Activated B cell treated with CpG ODN at 0.5 μM for 24 hours (primary cell): ENCODE measurements at regions not wholly inside any gene's neighbourhood (a gene's known extent, or its start where the extent isn't known, plus 50 kb on each side); places are given as distances from the start of the nearest gene placed in this dataset.

Experiments used
- ATAC-seq: fragments of 200-7000 bp; cut with Tn5 transposase; one replicate; pipeline ENCODE4 v1.10.0; 2021; ENCODE audit warnings: low read depth, mild to moderate bottlenecking, moderate library complexity
- CTCF ChIA-PET: fragments of 350-600 bp; sonication (Branson Sonifier 250); formaldehyde crosslinking; loops from one replicate; lab custom pipeline; 2021; ENCODE audit warnings: antibody characterized with exemption; lab: Charles Lee
- POLR2A ChIA-PET: fragments of 350-600 bp; sonication (Branson Sonifier 250); formaldehyde crosslinking; loops from one replicate; lab custom pipeline; 2021; ENCODE audit warnings: antibody characterized with exemption; lab: Charles Lee
- DNase-seq: peaks from one replicate; pipeline ENCODE4 v3.0.0; 2022
- H3K27ac Mint-ChIP-seq: one replicate; pipeline ENCODE4 v1.8.0; 2020; ENCODE audit warnings: mixed read lengths
- H3K27me3 Mint-ChIP-seq: one replicate; pipeline ENCODE4 v1.8.0; 2021; ENCODE audit warnings: mixed read lengths
- H3K36me3 Mint-ChIP-seq: one replicate; pipeline ENCODE4 v1.8.0; 2021; ENCODE audit warnings: low read depth, mixed read lengths
- H3K4me1 Mint-ChIP-seq: one replicate; pipeline ENCODE4 v1.8.0; 2021; ENCODE audit warnings: mixed read lengths
- H3K4me3 Mint-ChIP-seq: one replicate; pipeline ENCODE4 v1.8.0; 2020; ENCODE audit warnings: mild to moderate bottlenecking, mixed read lengths
- H3K9me3 Mint-ChIP-seq: one replicate; pipeline ENCODE4 v1.8.0; 2020; ENCODE audit warnings: mixed read lengths
- CTCF ChIP-seq: fragments of 200-600 bp; IDR thresholded peaks from one replicate; pipeline ENCODE4 v1.8.0; 2022; ENCODE audit warnings: antibody characterized with exemption, mild to moderate bottlenecking
- intact Hi-C: fragments of 100-400 bp; cut with micrococcal nuclease; formaldehyde crosslinking; loops from one replicate; pipeline ENCODE4 v1.15.1; 2024

- H3K27me3 Mint-ChIP-seq = no peaks in the 10 kb centered on the region
- DNase-seq = no peak
- no peak for ATAC-seq
- no peak for TF ChIP-seq CTCF
- H3K4me1 Mint-ChIP-seq = peaks cover 6% of the 10 kb centered on the region
- no peaks in the 10 kb centered on the region for H3K36me3 Mint-ChIP-seq
- ChIA-PET CTCF (interaction anchor here (1.8 kb wide), 1 partner anchor 9 kb away, joined by 6 read pairs; no protein-coding TSS in a partner anchor), POLR2A (no interaction called here)
- H3K9me3 Mint-ChIP-seq = no peaks in the 10 kb centered on the region
- H3K4me3 Mint-ChIP-seq = no peak overlapping the region
- intact Hi-C loops = no loop called here
- no peak overlapping the region for H3K27ac Mint-ChIP-seq
These were observed 73.8 kb upstream of the CD2AP start for GRCh38 chr6:47403801-47404200.

- ChIA-PET CTCF (interaction anchor here (1.8 kb wide), 1 partner anchor 9 kb away, joined by 6 read pairs; no protein-coding TSS in a partner anchor), POLR2A (no interaction called here)
- intact Hi-C loops = no loop called here
- Mint-ChIP-seq H3K4me3 (no peak overlapping the region), H3K27ac (no peak overlapping the region), H3K36me3 (no peaks in the 10 kb centered on the region), H3K27me3 (no peaks in the 10 kb centered on the region), H3K4me1 (peaks cover 6% of the 10 kb centered on the region), H3K9me3 (no peaks in the 10 kb centered on the region)
- DNase-seq (no peak), ATAC-seq (no peak)
- TF ChIP-seq CTCF = no peak
These were observed 73.2 kb upstream of the CD2AP start for GRCh38 chr6:47404435-47404834.

GRCh38 chr6:47405273-47405672 is 72.3 kb upstream of the CD2AP start:
- no peak for TF ChIP-seq CTCF
- DNase-seq = no peak
- peaks cover 6% of the 10 kb centered on the region for H3K4me1 Mint-ChIP-seq
- ChIA-PET POLR2A (no interaction called here), CTCF (interaction anchor here (1.8 kb wide), 1 partner anchor 8 kb away, joined by 6 read pairs; no protein-coding TSS in a partner anchor)
- H3K27me3 Mint-ChIP-seq = no peaks in the 10 kb centered on the region
- intact Hi-C loops = no loop called here
- H3K9me3 Mint-ChIP-seq = no peaks in the 10 kb centered on the region
- H3K36me3 Mint-ChIP-seq = no peaks in the 10 kb centered on the region
- no peak overlapping the region for H3K4me3 Mint-ChIP-seq
- ATAC-seq = no peak
- no peak overlapping the region for H3K27ac Mint-ChIP-seq

GRCh38 chr6:47407300-47408281 is 70.0 kb upstream of the CD2AP start:
- Mint-ChIP-seq H3K27me3 (no peaks in the 10 kb centered on the region), H3K27ac (no peak overlapping the region), H3K4me1 (peaks cover 6% of the 10 kb centered on the region), H3K4me3 (no peak overlapping the region), H3K9me3 (no peaks in the 10 kb centered on the region), H3K36me3 (no peaks in the 10 kb centered on the region)
- intact Hi-C loops = no loop called here
- TF ChIP-seq CTCF = no peak
- no peak for ATAC-seq
- POLR2A ChIA-PET = no interaction called here
- DNase-seq = no peak
- CTCF ChIA-PET = interaction anchor here (1.0 to 1.1 kb wide), 2 partner anchors 327 to 372 kb away, joined by 3 read pairs; no protein-coding TSS in a partner anchor
